ENCODE measurements at regions not wholly inside any gene's neighbourhood (a gene's known extent, or its start where the extent isn't known, plus 50 kb on each side); places are given as distances from the start of the nearest gene placed in this dataset.

DNA sequence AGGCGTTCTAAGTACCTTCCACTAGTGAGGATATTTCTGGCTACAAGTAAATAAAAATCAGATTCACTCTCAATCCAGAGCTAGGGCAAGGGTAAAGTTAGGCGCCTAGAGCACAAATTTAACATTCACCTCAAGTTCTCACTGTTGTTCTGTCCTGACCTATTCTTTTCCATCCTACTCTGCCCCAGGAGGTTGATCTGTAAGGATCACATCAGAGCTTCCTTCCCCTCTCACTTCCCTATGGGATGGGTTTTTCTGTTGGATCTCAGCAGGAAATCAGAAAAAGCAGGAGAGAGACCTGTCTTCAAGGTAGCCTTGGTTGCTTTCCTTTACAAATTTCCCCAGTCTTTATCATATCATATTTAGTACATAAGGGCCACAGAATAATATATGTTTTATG is 316.7 kb downstream of the GABRG2 start (continued):
- no peak for TF ChIP-seq PREB (CRISPR knock-in tag; IDR thresholded peaks at IDR 0.05; ENCODE audit: borderline replicate concordance)
- TF ChIP-seq, protein P1, sequence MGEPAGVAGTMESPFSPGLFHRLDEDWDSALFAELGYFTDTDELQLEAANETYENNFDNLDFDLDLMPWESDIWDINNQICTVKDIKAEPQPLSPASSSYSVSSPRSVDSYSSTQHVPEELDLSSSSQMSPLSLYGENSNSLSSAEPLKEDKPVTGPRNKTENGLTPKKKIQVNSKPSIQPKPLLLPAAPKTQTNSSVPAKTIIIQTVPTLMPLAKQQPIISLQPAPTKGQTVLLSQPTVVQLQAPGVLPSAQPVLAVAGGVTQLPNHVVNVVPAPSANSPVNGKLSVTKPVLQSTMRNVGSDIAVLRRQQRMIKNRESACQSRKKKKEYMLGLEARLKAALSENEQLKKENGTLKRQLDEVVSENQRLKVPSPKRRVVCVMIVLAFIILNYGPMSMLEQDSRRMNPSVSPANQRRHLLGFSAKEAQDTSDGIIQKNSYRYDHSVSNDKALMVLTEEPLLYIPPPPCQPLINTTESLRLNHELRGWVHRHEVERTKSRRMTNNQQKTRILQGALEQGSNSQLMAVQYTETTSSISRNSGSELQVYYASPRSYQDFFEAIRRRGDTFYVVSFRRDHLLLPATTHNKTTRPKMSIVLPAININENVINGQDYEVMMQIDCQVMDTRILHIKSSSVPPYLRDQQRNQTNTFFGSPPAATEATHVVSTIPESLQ (CRISPR knock-in tag; IDR thresholded peaks at IDR 0.05), result no peak
- TF ChIP-seq, protein P2, sequence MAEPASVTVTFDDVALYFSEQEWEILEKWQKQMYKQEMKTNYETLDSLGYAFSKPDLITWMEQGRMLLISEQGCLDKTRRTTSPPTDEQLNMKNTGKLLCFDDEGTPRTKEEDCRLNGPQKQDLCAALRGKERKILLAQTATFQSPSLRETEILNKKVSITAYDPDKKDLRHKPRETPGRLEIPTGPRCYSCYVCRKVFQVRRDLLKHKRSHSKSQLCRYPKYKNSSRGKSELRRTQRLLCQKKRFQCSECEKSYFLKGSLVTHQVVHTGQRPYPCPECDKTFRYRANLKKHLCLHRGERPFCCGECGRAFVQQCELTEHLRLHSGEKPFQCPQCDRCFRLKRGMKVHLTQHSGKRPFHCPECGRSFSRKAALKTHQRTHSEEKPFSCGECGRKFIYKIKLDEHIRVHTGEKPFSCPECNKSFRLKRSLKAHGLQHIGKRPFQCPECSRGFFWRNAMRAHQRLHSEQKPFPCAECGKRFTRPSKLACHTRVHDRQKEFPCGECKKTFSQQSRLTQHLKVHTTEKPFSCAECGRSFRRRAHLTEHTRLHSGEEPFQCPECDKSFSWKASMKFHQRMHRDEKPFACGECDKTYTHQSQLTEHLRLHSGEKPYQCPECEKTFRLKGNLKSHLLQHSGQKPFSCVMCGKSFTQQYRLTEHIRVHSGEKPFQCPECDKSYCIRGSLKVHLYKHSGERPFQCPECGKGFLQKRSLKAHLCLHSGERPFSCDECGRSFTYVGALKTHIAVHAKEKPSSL (CRISPR knock-in tag; conservative IDR thresholded peaks at IDR 0.05), result no peak
- TF ChIP-seq AFF4 (CRISPR knock-in tag; IDR thresholded peaks at IDR 0.05; ENCODE audit: borderline replicate concordance), result no peak

- no peak overlapping the region for H3K4me3 Mint-ChIP-seq
- no peaks in the 10 kb centered on the region for H3K4me1 Mint-ChIP-seq
- H3K9me3 Mint-ChIP-seq, result peaks cover 23% of the 10 kb centered on the region
- H3K36me3 Mint-ChIP-seq, result no peaks in the 10 kb centered on the region; the same call in 1 of the 2 replicates
- H3K27me3 Mint-ChIP-seq (ENCODE audit: low read depth), result no peaks in the 10 kb centered on the region; the same call in 1 of the 2 replicates
- ChIA-PET POLR2A (no interaction called here), CTCF (no interaction called here)
- DNase-seq (ENCODE audit: low spot score) (no peak), ATAC-seq (no peak)
- no peak overlapping the region for H3K27ac Mint-ChIP-seq
- no peak for TF ChIP-seq SP1 (CRISPR knock-in tag; conservative IDR thresholded peaks at IDR 0.05)
- TF ChIP-seq SOX15 (CRISPR knock-in tag; IDR thresholded peaks at IDR 0.05), result no peak
- TF ChIP-seq KAT7 (CRISPR knock-in tag; IDR thresholded peaks at IDR 0.05; ENCODE audit: borderline replicate concordance), result no peak
- TF ChIP-seq, protein P3, sequence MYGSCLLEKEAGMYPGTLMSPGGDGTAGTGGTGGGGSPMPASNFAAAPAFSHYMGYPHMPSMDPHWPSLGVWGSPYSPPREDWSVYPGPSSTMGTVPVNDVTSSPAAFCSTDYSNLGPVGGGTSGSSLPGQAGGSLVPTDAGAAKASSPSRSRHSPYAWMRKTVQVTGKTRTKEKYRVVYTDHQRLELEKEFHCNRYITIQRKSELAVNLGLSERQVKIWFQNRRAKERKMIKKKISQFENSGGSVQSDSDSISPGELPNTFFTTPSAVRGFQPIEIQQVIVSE (CRISPR knock-in tag; IDR thresholded peaks at IDR 0.05; ENCODE audit: borderline replicate concordance), result no peak
- no peak for TF ChIP-seq TEAD4 (CRISPR knock-in tag; IDR thresholded peaks at IDR 0.05)
- TF ChIP-seq, protein P4, sequence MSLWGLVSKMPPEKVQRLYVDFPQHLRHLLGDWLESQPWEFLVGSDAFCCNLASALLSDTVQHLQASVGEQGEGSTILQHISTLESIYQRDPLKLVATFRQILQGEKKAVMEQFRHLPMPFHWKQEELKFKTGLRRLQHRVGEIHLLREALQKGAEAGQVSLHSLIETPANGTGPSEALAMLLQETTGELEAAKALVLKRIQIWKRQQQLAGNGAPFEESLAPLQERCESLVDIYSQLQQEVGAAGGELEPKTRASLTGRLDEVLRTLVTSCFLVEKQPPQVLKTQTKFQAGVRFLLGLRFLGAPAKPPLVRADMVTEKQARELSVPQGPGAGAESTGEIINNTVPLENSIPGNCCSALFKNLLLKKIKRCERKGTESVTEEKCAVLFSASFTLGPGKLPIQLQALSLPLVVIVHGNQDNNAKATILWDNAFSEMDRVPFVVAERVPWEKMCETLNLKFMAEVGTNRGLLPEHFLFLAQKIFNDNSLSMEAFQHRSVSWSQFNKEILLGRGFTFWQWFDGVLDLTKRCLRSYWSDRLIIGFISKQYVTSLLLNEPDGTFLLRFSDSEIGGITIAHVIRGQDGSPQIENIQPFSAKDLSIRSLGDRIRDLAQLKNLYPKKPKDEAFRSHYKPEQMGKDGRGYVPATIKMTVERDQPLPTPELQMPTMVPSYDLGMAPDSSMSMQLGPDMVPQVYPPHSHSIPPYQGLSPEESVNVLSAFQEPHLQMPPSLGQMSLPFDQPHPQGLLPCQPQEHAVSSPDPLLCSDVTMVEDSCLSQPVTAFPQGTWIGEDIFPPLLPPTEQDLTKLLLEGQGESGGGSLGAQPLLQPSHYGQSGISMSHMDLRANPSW (CRISPR knock-in tag; conservative IDR thresholded peaks at IDR 0.05; ENCODE audit: low read depth), result no peak
- TF ChIP-seq, protein P5, sequence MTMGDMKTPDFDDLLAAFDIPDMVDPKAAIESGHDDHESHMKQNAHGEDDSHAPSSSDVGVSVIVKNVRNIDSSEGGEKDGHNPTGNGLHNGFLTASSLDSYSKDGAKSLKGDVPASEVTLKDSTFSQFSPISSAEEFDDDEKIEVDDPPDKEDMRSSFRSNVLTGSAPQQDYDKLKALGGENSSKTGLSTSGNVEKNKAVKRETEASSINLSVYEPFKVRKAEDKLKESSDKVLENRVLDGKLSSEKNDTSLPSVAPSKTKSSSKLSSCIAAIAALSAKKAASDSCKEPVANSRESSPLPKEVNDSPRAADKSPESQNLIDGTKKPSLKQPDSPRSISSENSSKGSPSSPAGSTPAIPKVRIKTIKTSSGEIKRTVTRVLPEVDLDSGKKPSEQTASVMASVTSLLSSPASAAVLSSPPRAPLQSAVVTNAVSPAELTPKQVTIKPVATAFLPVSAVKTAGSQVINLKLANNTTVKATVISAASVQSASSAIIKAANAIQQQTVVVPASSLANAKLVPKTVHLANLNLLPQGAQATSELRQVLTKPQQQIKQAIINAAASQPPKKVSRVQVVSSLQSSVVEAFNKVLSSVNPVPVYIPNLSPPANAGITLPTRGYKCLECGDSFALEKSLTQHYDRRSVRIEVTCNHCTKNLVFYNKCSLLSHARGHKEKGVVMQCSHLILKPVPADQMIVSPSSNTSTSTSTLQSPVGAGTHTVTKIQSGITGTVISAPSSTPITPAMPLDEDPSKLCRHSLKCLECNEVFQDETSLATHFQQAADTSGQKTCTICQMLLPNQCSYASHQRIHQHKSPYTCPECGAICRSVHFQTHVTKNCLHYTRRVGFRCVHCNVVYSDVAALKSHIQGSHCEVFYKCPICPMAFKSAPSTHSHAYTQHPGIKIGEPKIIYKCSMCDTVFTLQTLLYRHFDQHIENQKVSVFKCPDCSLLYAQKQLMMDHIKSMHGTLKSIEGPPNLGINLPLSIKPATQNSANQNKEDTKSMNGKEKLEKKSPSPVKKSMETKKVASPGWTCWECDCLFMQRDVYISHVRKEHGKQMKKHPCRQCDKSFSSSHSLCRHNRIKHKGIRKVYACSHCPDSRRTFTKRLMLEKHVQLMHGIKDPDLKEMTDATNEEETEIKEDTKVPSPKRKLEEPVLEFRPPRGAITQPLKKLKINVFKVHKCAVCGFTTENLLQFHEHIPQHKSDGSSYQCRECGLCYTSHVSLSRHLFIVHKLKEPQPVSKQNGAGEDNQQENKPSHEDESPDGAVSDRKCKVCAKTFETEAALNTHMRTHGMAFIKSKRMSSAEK (CRISPR knock-in tag; IDR thresholded peaks at IDR 0.05; ENCODE audit: borderline replicate concordance), result no peak
- no peak for TF ChIP-seq TEAD1 (CRISPR knock-in tag; IDR thresholded peaks at IDR 0.05)
- TF ChIP-seq ATF1 (CRISPR knock-in tag; IDR thresholded peaks at IDR 0.05), result no peak
- no peak for TF ChIP-seq JAZF1 (CRISPR knock-in tag; IDR thresholded peaks at IDR 0.05)
- no peak for TF ChIP-seq MLX (CRISPR knock-in tag; IDR thresholded peaks at IDR 0.05)
- no peak for TF ChIP-seq CBFB (CRISPR knock-in tag; IDR thresholded peaks at IDR 0.05; ENCODE audit: low read depth)
Measured at GRCh38 chr5:162391833-162392232, 324.3 kb downstream of the GABRG2 start.

Data from WTC11 (cell line).